ENCODE measurements at regions not wholly inside any gene's neighbourhood (a gene's known extent, or its start where the extent isn't known, plus 50 kb on each side); places are given as distances from the start of the nearest gene placed in this dataset.
A peak's percentile ranks its signal among the peaks of the same experiment; 100 is the strongest.

GRCh38 chr7:45237788-45238461 is 80.3 kb downstream of the RAMP3 start:
- H3K79me2 ChIP-seq (ENCODE audit: control insufficient read depth, insufficient read depth, low read length), result no peaks in the 10 kb centered on the region
- no peaks in the 10 kb centered on the region for H4K20me1 ChIP-seq (ENCODE audit: control insufficient read depth, extremely low read depth, insufficient read depth, low read length)
- peaks cover 39% of the 10 kb centered on the region for H3K4me1 ChIP-seq (ENCODE audit: control insufficient read depth, extremely low read depth, insufficient read depth, low read length)
- no peak overlapping the region for H3K4me3 ChIP-seq (ENCODE audit: control insufficient read depth in 2 of 3, extremely low read depth in 1 of 3, insufficient read depth in 2 of 3, low read depth in 1 of 3, low read length in 3 of 3)
- no peak overlapping the region for H2AFZ ChIP-seq (ENCODE audit: control insufficient read depth, low read length)
- H3K9ac ChIP-seq (ENCODE audit: control insufficient read depth, extremely low read depth, insufficient read depth, low read length), result no peak overlapping the region
- H3K27me3 ChIP-seq (ENCODE audit: control insufficient read depth, extremely low read depth, insufficient read depth, low read length), result no peaks in the 10 kb centered on the region
- H3K36me3 ChIP-seq (ENCODE audit: control insufficient read depth in 2 of 2, extremely low read depth in 1 of 2, insufficient read depth in 2 of 2, low read length in 2 of 2), result no peaks in the 10 kb centered on the region
- no peak for TF ChIP-seq EZH2 (IDR thresholded peaks at IDR 0.05; ENCODE audit: low read length)
- no peak for TF ChIP-seq CTCF (optimal IDR thresholded peaks at IDR 0.05 in 1 of 3, IDR thresholded peaks at IDR 0.05 in 1 of 3, conservative IDR thresholded peaks at IDR 0.05 in 1 of 3; ENCODE audit: extremely low read depth in 1 of 3, insufficient read depth in 2 of 3, low read length in 3 of 3)
- FAIRE-seq, result peak; percentile 46
- no peak for DNase-seq (ENCODE audit: low read depth, low spot score)
- H3K9me1 ChIP-seq (ENCODE audit: control insufficient read depth, extremely low read depth, insufficient read depth, low read length), result no peaks in the 10 kb centered on the region
- no peak overlapping the region for H3K27ac ChIP-seq (ENCODE audit: control insufficient read depth, insufficient read depth, low read length)
- dilution Hi-C loops (cut with MboI; ENCODE audit: extremely low pct_ligation_motif_present, low sequenced_read_pairs), result no loop called here
- H3K9me3 ChIP-seq (ENCODE audit: control insufficient read depth, low read depth, low read length), result no peaks in the 10 kb centered on the region
- H3K4me2 ChIP-seq (ENCODE audit: control insufficient read depth, extremely low read depth, insufficient read depth, low read depth, low read length), result no peak overlapping the region

GRCh38 chr7:45238806-45239205 is 81.2 kb downstream of the RAMP3 start:
- Histone ChIP-seq H3K4me1 (ENCODE audit: control insufficient read depth, extremely low read depth, insufficient read depth, low read length) (peaks cover 39% of the 10 kb centered on the region), H3K9ac (ENCODE audit: control insufficient read depth, extremely low read depth, insufficient read depth, low read length) (no peak overlapping the region), H3K9me3 (ENCODE audit: control insufficient read depth, low read depth, low read length) (no peaks in the 10 kb centered on the region), H2AFZ (ENCODE audit: control insufficient read depth, low read length) (no peak overlapping the region), H3K27ac (ENCODE audit: control insufficient read depth, insufficient read depth, low read length) (peak overlapping the region; percentile 51), H3K36me3 (ENCODE audit: control insufficient read depth in 2 of 2, extremely low read depth in 1 of 2, insufficient read depth in 2 of 2, low read length in 2 of 2) (no peaks in the 10 kb centered on the region), H3K4me3 (ENCODE audit: control insufficient read depth in 2 of 3, extremely low read depth in 1 of 3, insufficient read depth in 2 of 3, low read depth in 1 of 3, low read length in 3 of 3) (peak overlapping the region in 1 of 3 experiments; percentile 1), H3K79me2 (ENCODE audit: control insufficient read depth, insufficient read depth, low read length) (no peaks in the 10 kb centered on the region), H3K27me3 (ENCODE audit: control insufficient read depth, extremely low read depth, insufficient read depth, low read length) (no peaks in the 10 kb centered on the region), H3K4me2 (ENCODE audit: control insufficient read depth, extremely low read depth, insufficient read depth, low read depth, low read length) (peak overlapping the region; percentile 56), H4K20me1 (ENCODE audit: control insufficient read depth, extremely low read depth, insufficient read depth, low read length) (no peaks in the 10 kb centered on the region), H3K9me1 (ENCODE audit: control insufficient read depth, extremely low read depth, insufficient read depth, low read length) (no peaks in the 10 kb centered on the region)
- DNase-seq (ENCODE audit: low read depth, low spot score), result peak; percentile 17
- dilution Hi-C loops (cut with MboI; ENCODE audit: extremely low pct_ligation_motif_present, low sequenced_read_pairs), result no loop called here
- TF ChIP-seq EZH2 (IDR thresholded peaks at IDR 0.05; ENCODE audit: low read length), result no peak
- no peak for TF ChIP-seq CTCF (optimal IDR thresholded peaks at IDR 0.05 in 1 of 3, IDR thresholded peaks at IDR 0.05 in 1 of 3, conservative IDR thresholded peaks at IDR 0.05 in 1 of 3; ENCODE audit: extremely low read depth in 1 of 3, insufficient read depth in 2 of 3, low read length in 3 of 3)
- FAIRE-seq, result peak; percentile 92

All from keratinocyte (primary cell).